ENCODE measurements at regions not wholly inside any gene's neighbourhood (a gene's known extent, or its start where the extent isn't known, plus 50 kb on each side); places are given as distances from the start of the nearest gene placed in this dataset.

GRCh38 chr15:66982816-66983215, 82.6 kb upstream of the SMAD3 start:
- H3K27ac Mint-ChIP-seq (ENCODE audit: unreplicated experiment) = no peak overlapping the region
- H3K4me3 Mint-ChIP-seq (ENCODE audit: unreplicated experiment) = no peak overlapping the region
- H3K4me1 Mint-ChIP-seq (ENCODE audit: unreplicated experiment) = peaks cover 18% of the 10 kb centered on the region
- H3K9me3 Mint-ChIP-seq (ENCODE audit: unreplicated experiment) = no peaks in the 10 kb centered on the region
- no peaks in the 10 kb centered on the region for H3K27me3 Mint-ChIP-seq (ENCODE audit: unreplicated experiment)
- DNase-seq (ENCODE audit: extremely low spot score, unreplicated experiment) = no peak
- no peaks in the 10 kb centered on the region for H3K36me3 Mint-ChIP-seq (ENCODE audit: unreplicated experiment)
- TF ChIP-seq CTCF (IDR thresholded peaks at IDR 0.05) = no peak

- Mint-ChIP-seq H3K36me3 (ENCODE audit: unreplicated experiment) (peaks cover 8% of the 10 kb centered on the region), H3K9me3 (ENCODE audit: unreplicated experiment) (peaks cover 16% of the 10 kb centered on the region), H3K4me1 (ENCODE audit: unreplicated experiment) (peaks cover 16% of the 10 kb centered on the region), H3K27me3 (ENCODE audit: unreplicated experiment) (peaks cover 3% of the 10 kb centered on the region), H3K4me3 (ENCODE audit: unreplicated experiment) (no peak overlapping the region), H3K27ac (ENCODE audit: unreplicated experiment) (no peak overlapping the region)
- TF ChIP-seq CTCF (IDR thresholded peaks at IDR 0.05) = no peak
- peak; percentile 66 for DNase-seq (ENCODE audit: extremely low spot score, unreplicated experiment)
Measured at GRCh38 chr15:66985653-66986052, 79.7 kb upstream of the SMAD3 start.

- H3K27me3 Mint-ChIP-seq (ENCODE audit: unreplicated experiment) = peaks cover 3% of the 10 kb centered on the region
- no peak for TF ChIP-seq CTCF (IDR thresholded peaks at IDR 0.05)
- H3K27ac Mint-ChIP-seq (ENCODE audit: unreplicated experiment) = no peak overlapping the region
- peaks cover 8% of the 10 kb centered on the region for H3K36me3 Mint-ChIP-seq (ENCODE audit: unreplicated experiment)
- peak; percentile 48 for DNase-seq (ENCODE audit: extremely low spot score, unreplicated experiment)
- no peak overlapping the region for H3K4me3 Mint-ChIP-seq (ENCODE audit: unreplicated experiment)
- peaks cover 18% of the 10 kb centered on the region for H3K9me3 Mint-ChIP-seq (ENCODE audit: unreplicated experiment)
- H3K4me1 Mint-ChIP-seq (ENCODE audit: unreplicated experiment) = peaks cover 9% of the 10 kb centered on the region
Measured at GRCh38 chr15:66986951-66987350, 78.5 kb upstream of the SMAD3 start.

GRCh38 chr15:66993090-66993489, 72.3 kb upstream of the SMAD3 start:
- H3K36me3 Mint-ChIP-seq (ENCODE audit: unreplicated experiment) = peaks cover 8% of the 10 kb centered on the region
- no peak overlapping the region for H3K27ac Mint-ChIP-seq (ENCODE audit: unreplicated experiment)
- H3K27me3 Mint-ChIP-seq (ENCODE audit: unreplicated experiment) = peaks cover 3% of the 10 kb centered on the region
- DNase-seq (ENCODE audit: extremely low spot score, unreplicated experiment) = peak; percentile 17
- no peak overlapping the region for H3K4me3 Mint-ChIP-seq (ENCODE audit: unreplicated experiment)
- no peak for TF ChIP-seq CTCF (IDR thresholded peaks at IDR 0.05)
- H3K9me3 Mint-ChIP-seq (ENCODE audit: unreplicated experiment) = peaks cover 18% of the 10 kb centered on the region
- peaks cover 15% of the 10 kb centered on the region for H3K4me1 Mint-ChIP-seq (ENCODE audit: unreplicated experiment)

GRCh38 chr15:66993874-66994696, 71.3 kb upstream of the SMAD3 start:
- peaks cover 15% of the 10 kb centered on the region for H3K4me1 Mint-ChIP-seq (ENCODE audit: unreplicated experiment)
- H3K27me3 Mint-ChIP-seq (ENCODE audit: unreplicated experiment) = peaks cover 3% of the 10 kb centered on the region
- DNase-seq (ENCODE audit: extremely low spot score, unreplicated experiment) = peak; percentile 42
- TF ChIP-seq CTCF (IDR thresholded peaks at IDR 0.05) = no peak
- H3K27ac Mint-ChIP-seq (ENCODE audit: unreplicated experiment) = no peak overlapping the region
- no peak overlapping the region for H3K4me3 Mint-ChIP-seq (ENCODE audit: unreplicated experiment)
- H3K36me3 Mint-ChIP-seq (ENCODE audit: unreplicated experiment) = peaks cover 5% of the 10 kb centered on the region
- peaks cover 15% of the 10 kb centered on the region for H3K9me3 Mint-ChIP-seq (ENCODE audit: unreplicated experiment)
